KMS-11 (cell line): ENCODE measurements at regions not wholly inside any gene's neighbourhood (a gene's known extent, or its start where the extent isn't known, plus 50 kb on each side); places are given as distances from the start of the nearest gene placed in this dataset.
"Not testable (repeated sequence)": the region's sequence is repeated elsewhere in the genome, so short reads cannot be mapped to it uniquely, and the experiment has no call there.

Source experiments
- H2AFZ ChIP-seq: fragments of 200-600 bp; sonication (generic); 2 replicates; pipeline ENCODE4 v1.6.1; 2016; ENCODE audit warnings: antibody characterized with exemption, mixed run types, low read depth
- H3K27ac ChIP-seq: fragments of 200-600 bp; sonication (generic); 2 replicates; pipeline ENCODE4 v1.6.1; 2016; ENCODE audit warnings: mild to moderate bottlenecking, mixed run types
- H3K27me3 ChIP-seq: fragments of 200-600 bp; sonication (generic); 2 replicates; pipeline ENCODE4 v1.6.1; 2017; ENCODE audit warnings: mild to moderate bottlenecking, low read depth, mixed run types, moderate library complexity; ENCODE audit not compliant: insufficient read depth
- H3K36me3 ChIP-seq: fragments of 200-600 bp; sonication (generic); 2 replicates; pipeline ENCODE4 v1.6.1; 2017; ENCODE audit warnings: mild to moderate bottlenecking, mixed run types; ENCODE audit not compliant: insufficient read depth
- H3K4me1 ChIP-seq: fragments of 200-600 bp; sonication (generic); 2 replicates; pipeline ENCODE4 v1.6.1; 2016; ENCODE audit warnings: mild to moderate bottlenecking, low read depth, mixed run types; ENCODE audit not compliant: poor library complexity, severe bottlenecking
- H3K4me2 ChIP-seq: fragments of 200-600 bp; sonication (generic); 2 replicates; pipeline ENCODE4 v1.7.0; 2016; ENCODE audit warnings: mild to moderate bottlenecking, mixed run types
- H3K4me3 ChIP-seq: fragments of 200-600 bp; sonication (generic); IDR thresholded peaks from 2 replicates; pipeline ENCODE4 v1.6.1; 2017; ENCODE audit warnings: low read depth, low read length, mixed read lengths; ENCODE audit not compliant: insufficient read depth
- H3K79me2 ChIP-seq: fragments of 200-600 bp; sonication (generic); 2 replicates; pipeline ENCODE4 v1.6.1; 2016; ENCODE audit warnings: low read depth, mixed run types; ENCODE audit not compliant: insufficient read depth
- H3K9ac ChIP-seq: fragments of 200-600 bp; sonication (generic); 2 replicates; pipeline ENCODE4 v1.6.1; 2016; ENCODE audit warnings: mild to moderate bottlenecking, mixed run types
- H4K20me1 ChIP-seq: fragments of 200-600 bp; sonication (generic); 2 replicates; pipeline ENCODE4 v1.6.1; 2016; ENCODE audit warnings: mild to moderate bottlenecking, mixed run types; ENCODE audit not compliant: insufficient read depth
- TF ChIP-seq, protein P1 (sequence below): fragments of 200-600 bp; sonication (generic); conservative IDR thresholded peaks from 2 replicates; pipeline ENCODE4 v1.6.1; 2017; ENCODE audit warnings: low read depth, mild to moderate bottlenecking, antibody characterized with exemption, low read length, moderate library complexity, mixed read lengths

DNA sequence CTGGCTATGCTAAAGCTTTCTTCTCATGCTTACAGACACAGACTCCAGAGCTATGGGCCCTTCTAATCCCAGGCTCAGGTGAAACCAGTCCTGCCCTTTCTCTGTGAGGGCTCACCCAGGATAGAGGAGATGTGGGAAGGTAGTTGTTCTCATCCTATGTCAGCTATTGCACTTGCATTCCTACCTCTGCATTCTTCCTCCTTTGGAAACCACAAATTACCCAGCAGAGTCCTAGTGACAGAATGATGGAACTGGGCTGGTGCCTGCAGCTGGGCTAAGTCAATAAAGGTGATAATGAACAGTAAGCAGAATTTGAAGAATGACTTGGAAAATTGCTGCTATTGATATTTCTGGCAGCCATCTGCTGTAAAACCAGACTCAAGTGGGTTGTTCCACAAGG is 560.0 kb downstream of the TMEM135 start:
- Histone ChIP-seq H3K27me3 (no peaks in the 10 kb centered on the region), H3K27ac (no peak overlapping the region)
- TF ChIP-seq, protein P1, sequence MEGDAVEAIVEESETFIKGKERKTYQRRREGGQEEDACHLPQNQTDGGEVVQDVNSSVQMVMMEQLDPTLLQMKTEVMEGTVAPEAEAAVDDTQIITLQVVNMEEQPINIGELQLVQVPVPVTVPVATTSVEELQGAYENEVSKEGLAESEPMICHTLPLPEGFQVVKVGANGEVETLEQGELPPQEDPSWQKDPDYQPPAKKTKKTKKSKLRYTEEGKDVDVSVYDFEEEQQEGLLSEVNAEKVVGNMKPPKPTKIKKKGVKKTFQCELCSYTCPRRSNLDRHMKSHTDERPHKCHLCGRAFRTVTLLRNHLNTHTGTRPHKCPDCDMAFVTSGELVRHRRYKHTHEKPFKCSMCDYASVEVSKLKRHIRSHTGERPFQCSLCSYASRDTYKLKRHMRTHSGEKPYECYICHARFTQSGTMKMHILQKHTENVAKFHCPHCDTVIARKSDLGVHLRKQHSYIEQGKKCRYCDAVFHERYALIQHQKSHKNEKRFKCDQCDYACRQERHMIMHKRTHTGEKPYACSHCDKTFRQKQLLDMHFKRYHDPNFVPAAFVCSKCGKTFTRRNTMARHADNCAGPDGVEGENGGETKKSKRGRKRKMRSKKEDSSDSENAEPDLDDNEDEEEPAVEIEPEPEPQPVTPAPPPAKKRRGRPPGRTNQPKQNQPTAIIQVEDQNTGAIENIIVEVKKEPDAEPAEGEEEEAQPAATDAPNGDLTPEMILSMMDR: no peak

DNA sequence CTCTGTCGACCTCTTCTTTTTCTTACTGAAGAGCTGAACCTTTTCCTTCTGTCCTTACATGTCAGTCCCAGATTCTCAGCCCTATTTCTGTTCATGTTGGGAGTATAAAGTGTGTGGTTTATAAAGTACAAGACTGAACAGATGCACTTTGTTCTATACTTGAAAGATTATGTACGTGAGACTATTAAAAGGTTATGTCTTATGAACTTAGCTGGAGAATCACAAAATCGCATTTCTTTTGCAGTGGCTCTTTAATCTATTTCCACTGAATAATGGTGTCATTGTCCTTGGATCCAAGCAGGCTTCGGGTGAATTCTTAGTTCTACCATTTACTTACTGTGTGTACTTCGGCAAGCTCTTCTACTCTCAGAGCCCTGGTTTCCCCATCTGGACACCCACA is 558.4 kb downstream of the TMEM135 start:
- no peak overlapping the region for H3K4me3 ChIP-seq
- H4K20me1 ChIP-seq: no peaks in the 10 kb centered on the region
- H3K36me3 ChIP-seq: no peaks in the 10 kb centered on the region
- TF ChIP-seq, protein P1: no peak
- H3K27ac ChIP-seq: no peak overlapping the region
- H3K27me3 ChIP-seq: no peaks in the 10 kb centered on the region
- no peak overlapping the region for H2AFZ ChIP-seq
- H3K4me2 ChIP-seq: no peak overlapping the region
- H3K9ac ChIP-seq: no peak overlapping the region
- H3K79me2 ChIP-seq: no peaks in the 10 kb centered on the region
- H3K4me1 ChIP-seq: no peaks in the 10 kb centered on the region

More for the DNA sequence above, 560.0 kb downstream of the TMEM135 start:
- H3K9ac ChIP-seq: no peak overlapping the region
- H3K79me2 ChIP-seq: no peaks in the 10 kb centered on the region
- no peak overlapping the region for H3K4me3 ChIP-seq
- no peaks in the 10 kb centered on the region for H3K4me1 ChIP-seq
- H4K20me1 ChIP-seq: no peaks in the 10 kb centered on the region
- H3K36me3 ChIP-seq: no peaks in the 10 kb centered on the region
- H2AFZ ChIP-seq: no peak overlapping the region
- H3K4me2 ChIP-seq: no peak overlapping the region

DNA sequence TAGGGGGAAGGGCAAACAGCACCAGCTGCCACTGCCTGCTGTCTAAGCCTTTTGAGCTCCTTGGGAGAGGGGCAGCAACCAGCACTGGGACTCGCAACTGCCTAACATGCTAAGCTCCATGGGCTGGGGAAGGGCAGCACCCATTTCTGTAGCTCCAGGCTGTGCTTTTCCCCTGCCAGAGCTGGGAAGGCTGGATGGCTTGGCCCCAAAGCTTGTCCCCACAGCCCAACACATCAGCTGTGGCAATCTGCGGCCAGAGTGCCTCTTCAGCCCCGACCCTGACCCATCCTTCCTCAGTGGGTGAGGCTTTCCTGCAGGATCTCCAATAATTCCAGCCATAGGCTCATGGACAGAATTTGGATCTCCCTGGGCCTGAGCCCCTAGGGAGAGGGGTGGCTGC is 551.3 kb downstream of the TMEM135 start:
- no peak overlapping the region for H3K4me2 ChIP-seq
- no peak overlapping the region for H3K4me3 ChIP-seq
- no peak overlapping the region for H3K9ac ChIP-seq
- H3K4me1 ChIP-seq: no peaks in the 10 kb centered on the region
- TF ChIP-seq, protein P1: no peak
- H3K27ac ChIP-seq: no peak overlapping the region
- H3K79me2 ChIP-seq: no peaks in the 10 kb centered on the region
- no peaks in the 10 kb centered on the region for H3K36me3 ChIP-seq
- H4K20me1 ChIP-seq: no peaks in the 10 kb centered on the region
- H3K27me3 ChIP-seq: no peaks in the 10 kb centered on the region
- H2AFZ ChIP-seq: no peak overlapping the region

DNA sequence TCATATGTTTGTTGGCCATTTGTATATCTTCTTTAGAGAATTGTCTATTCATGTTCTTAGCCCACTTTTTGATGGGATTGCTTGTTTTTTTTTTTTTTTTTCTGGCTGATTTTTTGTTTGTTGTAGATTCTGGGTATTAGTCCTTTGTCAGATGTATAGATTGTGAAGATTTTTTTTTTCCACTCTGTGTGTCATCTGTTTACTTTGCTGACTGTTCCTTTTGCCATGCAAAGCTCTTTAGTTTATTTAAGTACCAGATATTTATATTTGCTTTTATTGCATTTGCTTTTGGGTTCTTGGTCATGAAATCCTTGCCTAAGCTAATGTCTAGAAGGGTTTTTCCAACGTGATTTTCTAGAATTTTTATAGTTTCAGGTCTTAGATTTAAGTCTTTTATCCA is 547.9 kb downstream of the TMEM135 start:
- H3K4me3 ChIP-seq, H3K36me3 ChIP-seq, H3K9ac ChIP-seq, H3K27me3 ChIP-seq, H3K4me1 ChIP-seq, H3K4me2 ChIP-seq, H3K27ac ChIP-seq, H3K79me2 ChIP-seq, H4K20me1 ChIP-seq, H2AFZ ChIP-seq: not testable (repeated sequence)

DNA sequence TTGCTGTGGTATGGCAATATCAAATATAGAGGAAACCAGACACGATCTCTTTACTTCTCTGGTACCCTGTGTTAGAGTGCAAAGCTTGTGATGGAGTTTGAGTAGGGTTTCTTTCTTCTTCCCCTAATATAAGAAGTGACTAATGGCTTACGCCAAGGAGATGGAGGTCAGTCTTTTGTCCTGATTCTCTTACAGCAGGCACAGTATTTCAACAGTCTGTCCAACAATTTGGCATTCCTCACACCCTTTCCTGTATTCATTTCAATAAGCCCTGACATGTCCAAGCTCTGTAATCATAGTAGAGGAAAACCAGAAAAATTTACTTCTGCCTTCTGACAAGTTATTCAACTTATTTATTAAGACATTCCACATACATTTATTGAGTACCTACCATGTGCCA is 546.2 kb downstream of the TMEM135 start:
- no peak overlapping the region for H3K4me2 ChIP-seq
- H4K20me1 ChIP-seq: no peaks in the 10 kb centered on the region
- no peaks in the 10 kb centered on the region for H3K4me1 ChIP-seq
- H3K9ac ChIP-seq: no peak overlapping the region
- no peaks in the 10 kb centered on the region for H3K27me3 ChIP-seq
- no peaks in the 10 kb centered on the region for H3K79me2 ChIP-seq
- TF ChIP-seq, protein P1: no peak
- no peak overlapping the region for H3K27ac ChIP-seq
- H3K4me3 ChIP-seq: no peak overlapping the region
- H2AFZ ChIP-seq: no peak overlapping the region
- no peaks in the 10 kb centered on the region for H3K36me3 ChIP-seq
